ENCODE measurements at regions not wholly inside any gene's neighbourhood (a gene's known extent, or its start where the extent isn't known, plus 50 kb on each side); places are given as distances from the start of the nearest gene placed in this dataset.

DNA sequence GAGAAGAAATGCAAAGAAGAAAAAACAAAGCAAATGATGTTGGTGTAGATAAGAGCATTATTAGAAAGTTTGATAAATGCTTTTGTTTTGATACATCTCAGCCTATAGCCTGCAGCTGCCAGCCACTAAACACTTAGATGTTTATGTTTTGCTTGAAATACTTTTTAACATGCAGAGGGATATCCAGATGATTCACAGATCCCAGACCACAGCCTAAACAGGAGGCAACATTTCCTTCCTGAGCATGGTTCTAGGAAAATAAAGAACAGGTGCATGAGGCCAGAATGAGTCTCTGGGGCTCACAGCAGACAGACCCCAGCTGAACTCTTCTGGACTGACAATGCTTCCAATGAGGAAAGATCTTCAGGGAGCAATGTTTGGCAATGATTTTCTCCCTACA is 103.7 kb upstream of the EEA1 start:
- no peak for DNase-seq (ENCODE audit: low spot score)
- Histone ChIP-seq H3K27ac (ENCODE audit: low read depth, low read length, poor library complexity, severe bottlenecking) (no peak overlapping the region), H3K4me3 (ENCODE audit: low read depth, low read length, poor library complexity, severe bottlenecking) (no peak overlapping the region), H3K27me3 (replicated peaks; ENCODE audit: insufficient read depth, low read depth, low read length, poor library complexity) (no peaks in the 10 kb centered on the region), H3K4me1 (ENCODE audit: insufficient read depth, low read length, poor library complexity, severe bottlenecking) (no peaks in the 10 kb centered on the region), H3K36me3 (ENCODE audit: insufficient read depth, low read length, poor library complexity, severe bottlenecking) (no peaks in the 10 kb centered on the region), H3K9me3 (ENCODE audit: low read depth, low read length, poor library complexity, severe bottlenecking) (no peaks in the 10 kb centered on the region)
- POLR2A ChIA-PET (ENCODE audit: low non-redundant PET) = no interaction called here
- intact Hi-C loops (cut with micrococcal nuclease; ENCODE audit: unreplicated experiment) = no loop called here
- no peak for TF ChIP-seq EZH2 (IDR thresholded peaks at IDR 0.05; ENCODE audit: borderline replicate concordance, low read depth, low read length, poor library complexity, severe bottlenecking)
- TF ChIP-seq, protein P1, sequence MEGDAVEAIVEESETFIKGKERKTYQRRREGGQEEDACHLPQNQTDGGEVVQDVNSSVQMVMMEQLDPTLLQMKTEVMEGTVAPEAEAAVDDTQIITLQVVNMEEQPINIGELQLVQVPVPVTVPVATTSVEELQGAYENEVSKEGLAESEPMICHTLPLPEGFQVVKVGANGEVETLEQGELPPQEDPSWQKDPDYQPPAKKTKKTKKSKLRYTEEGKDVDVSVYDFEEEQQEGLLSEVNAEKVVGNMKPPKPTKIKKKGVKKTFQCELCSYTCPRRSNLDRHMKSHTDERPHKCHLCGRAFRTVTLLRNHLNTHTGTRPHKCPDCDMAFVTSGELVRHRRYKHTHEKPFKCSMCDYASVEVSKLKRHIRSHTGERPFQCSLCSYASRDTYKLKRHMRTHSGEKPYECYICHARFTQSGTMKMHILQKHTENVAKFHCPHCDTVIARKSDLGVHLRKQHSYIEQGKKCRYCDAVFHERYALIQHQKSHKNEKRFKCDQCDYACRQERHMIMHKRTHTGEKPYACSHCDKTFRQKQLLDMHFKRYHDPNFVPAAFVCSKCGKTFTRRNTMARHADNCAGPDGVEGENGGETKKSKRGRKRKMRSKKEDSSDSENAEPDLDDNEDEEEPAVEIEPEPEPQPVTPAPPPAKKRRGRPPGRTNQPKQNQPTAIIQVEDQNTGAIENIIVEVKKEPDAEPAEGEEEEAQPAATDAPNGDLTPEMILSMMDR (conservative IDR thresholded peaks at IDR 0.05; ENCODE audit: low read depth, low read length) = no peak
- CTCF ChIA-PET = no interaction called here
- no TSS peak for BruUV-seq (replicated peaks)

DNA sequence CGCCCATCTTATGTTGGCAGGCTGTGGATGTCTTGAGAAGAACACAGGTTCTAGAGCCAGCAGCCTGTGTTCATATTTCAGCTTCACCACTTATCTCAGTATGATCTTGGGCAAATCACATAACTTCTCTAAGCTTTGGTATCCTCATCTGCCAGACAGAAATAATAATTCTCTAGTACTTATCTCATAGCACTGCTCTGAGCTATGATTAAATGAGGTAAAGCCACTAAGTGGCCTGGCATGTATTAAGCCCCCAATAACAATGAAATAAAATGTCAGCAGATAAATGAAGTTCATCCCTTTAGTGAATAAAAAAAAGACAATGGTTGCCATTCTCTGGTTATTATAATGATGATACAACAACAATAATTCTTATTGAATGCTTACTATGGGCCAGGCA is 104.9 kb upstream of the EEA1 start:
- no peak overlapping the region for H3K4me3 ChIP-seq (ENCODE audit: low read depth, low read length, poor library complexity, severe bottlenecking)
- H3K4me1 ChIP-seq (ENCODE audit: insufficient read depth, low read length, poor library complexity, severe bottlenecking) = no peaks in the 10 kb centered on the region
- POLR2A ChIA-PET (ENCODE audit: low non-redundant PET) = no interaction called here
- CTCF ChIA-PET = no interaction called here
- no peaks in the 10 kb centered on the region for H3K27me3 ChIP-seq (replicated peaks; ENCODE audit: insufficient read depth, low read depth, low read length, poor library complexity)
- H3K36me3 ChIP-seq (ENCODE audit: insufficient read depth, low read length, poor library complexity, severe bottlenecking) = no peaks in the 10 kb centered on the region
- intact Hi-C loops (cut with micrococcal nuclease; ENCODE audit: unreplicated experiment) = no loop called here
- DNase-seq (ENCODE audit: low spot score) = no peak
- BruUV-seq (replicated peaks) = no TSS peak
- TF ChIP-seq, protein P1 (conservative IDR thresholded peaks at IDR 0.05; ENCODE audit: low read depth, low read length) = no peak
- TF ChIP-seq EZH2 (IDR thresholded peaks at IDR 0.05; ENCODE audit: borderline replicate concordance, low read depth, low read length, poor library complexity, severe bottlenecking) = no peak
- H3K27ac ChIP-seq (ENCODE audit: low read depth, low read length, poor library complexity, severe bottlenecking) = no peak overlapping the region
- H3K9me3 ChIP-seq (ENCODE audit: low read depth, low read length, poor library complexity, severe bottlenecking) = no peaks in the 10 kb centered on the region

DNA sequence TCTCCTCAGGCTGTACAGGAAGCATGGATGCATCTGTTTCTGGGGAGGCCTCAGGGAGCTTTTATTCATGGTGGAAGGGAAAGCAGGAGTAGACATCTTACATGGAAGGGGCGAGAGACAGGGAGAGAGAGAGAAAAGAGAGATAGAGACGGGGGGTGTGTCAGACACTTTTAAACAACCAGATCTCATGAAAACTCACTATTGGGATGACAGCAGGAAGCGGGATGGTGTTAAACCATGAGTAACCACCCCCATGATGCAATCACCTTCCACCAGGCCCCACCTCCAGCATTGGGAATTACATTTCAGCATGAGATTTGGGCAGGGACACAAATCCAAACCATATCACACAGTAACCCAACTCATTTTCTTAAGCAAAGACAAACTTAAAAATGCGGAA is 110.0 kb upstream of the EEA1 start:
- no peak for TF ChIP-seq EZH2 (IDR thresholded peaks at IDR 0.05; ENCODE audit: borderline replicate concordance, low read depth, low read length, poor library complexity, severe bottlenecking)
- TF ChIP-seq, protein P1 (conservative IDR thresholded peaks at IDR 0.05; ENCODE audit: low read depth, low read length) = no peak
- no TSS peak for BruUV-seq (replicated peaks)

More for the DNA sequence above, 110.0 kb upstream of the EEA1 start:
- no peak overlapping the region for H3K4me3 ChIP-seq (ENCODE audit: low read depth, low read length, poor library complexity, severe bottlenecking)
- no peaks in the 10 kb centered on the region for H3K4me1 ChIP-seq (ENCODE audit: insufficient read depth, low read length, poor library complexity, severe bottlenecking)
- H3K9me3 ChIP-seq (ENCODE audit: low read depth, low read length, poor library complexity, severe bottlenecking) = no peaks in the 10 kb centered on the region
- H3K27ac ChIP-seq (ENCODE audit: low read depth, low read length, poor library complexity, severe bottlenecking) = no peak overlapping the region
- intact Hi-C loops (cut with micrococcal nuclease; ENCODE audit: unreplicated experiment) = no loop called here
- ChIA-PET POLR2A (ENCODE audit: low non-redundant PET) (no interaction called here), CTCF (no interaction called here)
- no peaks in the 10 kb centered on the region for H3K27me3 ChIP-seq (replicated peaks; ENCODE audit: insufficient read depth, low read depth, low read length, poor library complexity)
- peak; percentile 18 for DNase-seq (ENCODE audit: low spot score)
- no peaks in the 10 kb centered on the region for H3K36me3 ChIP-seq (ENCODE audit: insufficient read depth, low read length, poor library complexity, severe bottlenecking)
